OCI-LY1 (cell line): ENCODE measurements at regions not wholly inside any gene's neighbourhood (a gene's known extent, or its start where the extent isn't known, plus 50 kb on each side); places are given as distances from the start of the nearest gene placed in this dataset.

Source experiments
- H2AFZ ChIP-seq: fragments of 200-600 bp; sonication (generic), shearing (Covaris generic); 2 replicates; pipeline ENCODE4 v1.6.0; 2014; ENCODE audit warnings: antibody characterized with exemption, mild to moderate bottlenecking, low read length
- H3F3A ChIP-seq: fragments of 200-600 bp; sonication (generic), shearing (Covaris generic); 2 replicates; pipeline ENCODE4 v1.6.0; 2014; ENCODE audit warnings: mild to moderate bottlenecking, antibody characterized with exemption, low read length, moderate library complexity; ENCODE audit not compliant: insufficient read depth
- H3K27ac ChIP-seq: fragments of 200-600 bp; sonication (generic); 2 replicates; pipeline ENCODE4 v1.5.1; 2014; ENCODE audit warnings: low read length, mixed run types, mild to moderate bottlenecking, low read depth; ENCODE audit not compliant: poor library complexity, severe bottlenecking
- H3K27me3 ChIP-seq: fragments of 200-600 bp; sonication (generic); 2 replicates; pipeline ENCODE4 v1.6.0; 2014; ENCODE audit warnings: antibody characterized with exemption, mild to moderate bottlenecking, low read length, moderate library complexity; ENCODE audit not compliant: insufficient read depth
- H3K36me3 ChIP-seq: fragments of 200-600 bp; sonication (generic); 2 replicates; pipeline ENCODE4 v1.6.1; 2014; ENCODE audit warnings: mild to moderate bottlenecking, antibody characterized with exemption, low read length, moderate library complexity, mixed read lengths; ENCODE audit not compliant: insufficient read depth
- H3K4me1 ChIP-seq: fragments of 200-600 bp; sonication (generic); 2 replicates; pipeline ENCODE4 v1.5.1; 2014; ENCODE audit warnings: mild to moderate bottlenecking, low read length, moderate library complexity; ENCODE audit not compliant: insufficient read depth, severe bottlenecking
- H3K4me2 ChIP-seq: fragments of 200-600 bp; sonication (generic), shearing (Covaris generic); 2 replicates; pipeline ENCODE4 v1.6.1; 2014; ENCODE audit warnings: low read length
- H3K4me3 ChIP-seq: fragments of 200-600 bp; sonication (generic); 2 replicates; pipeline ENCODE4 v1.5.1; 2014; ENCODE audit warnings: low read length, low read depth, mild to moderate bottlenecking, mixed read lengths; ENCODE audit not compliant: poor library complexity, severe bottlenecking
- H3K79me2 ChIP-seq: fragments of 200-600 bp; shearing (Covaris generic); 2 replicates; pipeline ENCODE4 v1.6.1; 2016; ENCODE audit warnings: mixed run types, low read length, mixed read lengths; ENCODE audit not compliant: insufficient read depth
- H3K9ac ChIP-seq: fragments of 200-600 bp; sonication (generic), shearing (Covaris generic); 2 replicates; pipeline ENCODE4 v1.6.1; 2014; ENCODE audit warnings: mild to moderate bottlenecking, low read length, mixed read lengths
- H3K9me2 ChIP-seq: fragments of 200-600 bp; sonication (generic), shearing (Covaris generic); 2 replicates; pipeline ENCODE4 v1.6.1; 2014; ENCODE audit warnings: low read depth, mild to moderate bottlenecking, low read length, mixed read lengths
- H3K9me3 ChIP-seq: fragments of 200-600 bp; shearing (Covaris generic); 2 replicates; pipeline ENCODE4 v1.6.1; 2014; ENCODE audit warnings: low read length, mixed read lengths
- H4K20me1 ChIP-seq: fragments of 200-600 bp; sonication (generic), shearing (Covaris generic); 2 replicates; pipeline ENCODE4 v1.6.0; 2016; ENCODE audit warnings: mild to moderate bottlenecking, low read length; ENCODE audit not compliant: insufficient read depth
- EZH2 ChIP-seq: fragments of 200-600 bp; sonication (generic), shearing (Covaris generic); IDR thresholded peaks from 2 replicates; pipeline ENCODE4 v1.8.0; 2017; ENCODE audit warnings: borderline replicate concordance, mixed run types, mild to moderate bottlenecking, antibody characterized with exemption, low read length, moderate library complexity, mixed read lengths
- TF ChIP-seq, protein P1 (sequence below): fragments of 200-600 bp; sonication (generic), shearing (Covaris generic); IDR thresholded peaks from 2 replicates; pipeline ENCODE4 v1.5.1; 2017; ENCODE audit warnings: mild to moderate bottlenecking, antibody characterized with exemption, low read length, moderate library complexity, mixed read lengths

DNA sequence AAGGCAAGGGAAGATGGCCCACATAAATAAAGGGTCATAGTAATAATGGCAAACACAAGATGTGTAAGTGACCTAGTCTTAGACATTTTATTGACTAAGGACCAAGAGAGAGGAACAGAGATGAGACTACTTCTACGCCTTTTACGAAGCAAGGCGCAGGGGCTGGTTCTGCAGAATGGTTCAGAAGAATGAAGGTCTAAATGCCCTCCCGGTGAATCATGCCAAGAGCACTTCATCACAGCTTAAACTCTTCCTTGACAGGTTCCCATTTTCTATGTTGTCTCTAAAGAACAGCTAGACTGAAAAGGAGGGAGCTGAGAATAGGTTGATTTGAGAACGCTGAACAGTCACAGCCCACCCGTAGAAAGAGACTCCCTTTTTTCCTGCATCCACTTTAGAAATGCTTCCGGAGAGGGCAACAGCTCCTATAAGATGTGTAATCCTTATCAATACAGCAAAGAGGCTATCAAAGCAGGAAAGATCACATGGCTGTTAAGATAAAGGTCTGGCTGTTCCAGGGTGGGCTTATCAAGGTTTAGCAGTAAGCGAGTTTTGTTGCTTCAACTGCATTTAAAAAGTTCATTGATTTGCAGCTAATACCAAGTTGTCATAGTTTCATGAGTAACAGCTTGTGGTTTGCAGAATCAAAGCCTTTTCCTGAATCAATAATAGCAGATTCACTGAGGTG, 93.4 kb upstream of the AUTS2 start:
- peaks cover 10% of the 10 kb centered on the region; the same call in 1 of the 2 replicates for H3K9me3 ChIP-seq
- no peak overlapping the region for H3K4me3 ChIP-seq
- H3K36me3 ChIP-seq: no peaks in the 10 kb centered on the region; the same call in 1 of the 2 replicates
- no peaks in the 10 kb centered on the region for H4K20me1 ChIP-seq
- no peak overlapping the region for H2AFZ ChIP-seq
- H3K9ac ChIP-seq: no peak overlapping the region
- H3K27ac ChIP-seq: no peak overlapping the region
- no peak overlapping the region for H3K4me2 ChIP-seq
- peaks cover 24% of the 10 kb centered on the region for H3K4me1 ChIP-seq
- TF ChIP-seq, protein P1, sequence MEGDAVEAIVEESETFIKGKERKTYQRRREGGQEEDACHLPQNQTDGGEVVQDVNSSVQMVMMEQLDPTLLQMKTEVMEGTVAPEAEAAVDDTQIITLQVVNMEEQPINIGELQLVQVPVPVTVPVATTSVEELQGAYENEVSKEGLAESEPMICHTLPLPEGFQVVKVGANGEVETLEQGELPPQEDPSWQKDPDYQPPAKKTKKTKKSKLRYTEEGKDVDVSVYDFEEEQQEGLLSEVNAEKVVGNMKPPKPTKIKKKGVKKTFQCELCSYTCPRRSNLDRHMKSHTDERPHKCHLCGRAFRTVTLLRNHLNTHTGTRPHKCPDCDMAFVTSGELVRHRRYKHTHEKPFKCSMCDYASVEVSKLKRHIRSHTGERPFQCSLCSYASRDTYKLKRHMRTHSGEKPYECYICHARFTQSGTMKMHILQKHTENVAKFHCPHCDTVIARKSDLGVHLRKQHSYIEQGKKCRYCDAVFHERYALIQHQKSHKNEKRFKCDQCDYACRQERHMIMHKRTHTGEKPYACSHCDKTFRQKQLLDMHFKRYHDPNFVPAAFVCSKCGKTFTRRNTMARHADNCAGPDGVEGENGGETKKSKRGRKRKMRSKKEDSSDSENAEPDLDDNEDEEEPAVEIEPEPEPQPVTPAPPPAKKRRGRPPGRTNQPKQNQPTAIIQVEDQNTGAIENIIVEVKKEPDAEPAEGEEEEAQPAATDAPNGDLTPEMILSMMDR: no peak
- TF ChIP-seq EZH2: no peak
- H3K27me3 ChIP-seq: no peaks in the 10 kb centered on the region
- H3F3A ChIP-seq: no peaks in the 10 kb centered on the region
- H3K79me2 ChIP-seq: no peaks in the 10 kb centered on the region
- no peaks in the 10 kb centered on the region for H3K9me2 ChIP-seq

DNA sequence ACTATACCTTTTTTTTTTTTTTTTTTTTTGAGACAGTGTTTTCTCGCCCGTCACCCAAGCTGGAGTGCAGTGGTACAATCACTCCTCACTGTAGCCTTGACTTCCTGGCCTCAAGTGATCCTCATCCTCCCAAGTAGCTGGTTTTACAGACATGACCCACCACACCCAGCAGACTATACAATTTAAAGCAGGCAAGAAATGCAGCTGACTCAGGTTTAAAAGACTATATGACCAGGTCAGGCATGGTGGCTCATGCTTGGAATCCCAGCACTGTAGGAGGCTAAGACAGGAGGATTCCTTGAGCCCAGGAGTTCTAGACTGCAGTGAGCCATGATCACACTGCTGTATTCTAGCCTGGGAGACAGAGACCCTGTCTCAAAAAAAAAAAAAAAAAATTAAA, 89.5 kb upstream of the AUTS2 start:
- Histone ChIP-seq H3K4me2 (no peak overlapping the region), H3K27ac (no peak overlapping the region), H2AFZ (no peak overlapping the region), H3K79me2 (no peaks in the 10 kb centered on the region), H3K9me3 (no peaks in the 10 kb centered on the region), H3K36me3 (no peaks in the 10 kb centered on the region), H3K9ac (no peak overlapping the region), H3F3A (no peaks in the 10 kb centered on the region), H3K4me1 (peaks cover 7% of the 10 kb centered on the region), H3K27me3 (no peaks in the 10 kb centered on the region), H3K9me2 (no peaks in the 10 kb centered on the region), H4K20me1 (no peaks in the 10 kb centered on the region), H3K4me3 (no peak overlapping the region)
- TF ChIP-seq, protein P1: no peak
- no peak for TF ChIP-seq EZH2

DNA sequence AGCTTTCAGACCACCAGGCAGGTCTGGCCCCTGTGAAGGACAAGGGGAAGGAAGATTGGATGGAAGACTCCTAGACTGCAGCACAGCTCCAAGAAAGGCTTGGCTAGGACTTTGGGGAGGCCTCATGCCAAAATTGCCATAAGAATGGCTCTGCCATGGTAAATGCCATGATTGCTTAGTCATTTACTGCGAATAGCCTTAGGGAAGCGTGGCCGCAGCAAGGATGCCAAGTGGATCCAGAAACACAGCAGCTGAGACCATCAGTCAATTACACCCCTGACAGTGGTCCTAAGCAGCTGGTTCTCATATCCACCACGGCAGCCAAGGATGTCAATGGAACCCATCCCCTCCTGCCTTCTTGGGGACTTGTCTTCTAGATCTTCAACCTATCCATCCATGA, 88.2 kb upstream of the AUTS2 start:
- no peaks in the 10 kb centered on the region for H3F3A ChIP-seq
- no peaks in the 10 kb centered on the region for H3K79me2 ChIP-seq
- H3K4me2 ChIP-seq: no peak overlapping the region
- no peaks in the 10 kb centered on the region for H3K9me2 ChIP-seq
- H2AFZ ChIP-seq: no peak overlapping the region
- H4K20me1 ChIP-seq: no peaks in the 10 kb centered on the region
- no peaks in the 10 kb centered on the region for H3K9me3 ChIP-seq
- H3K9ac ChIP-seq: no peak overlapping the region
- H3K4me3 ChIP-seq: no peak overlapping the region
- peaks cover 7% of the 10 kb centered on the region for H3K4me1 ChIP-seq
- no peak overlapping the region for H3K27ac ChIP-seq
- no peaks in the 10 kb centered on the region for H3K27me3 ChIP-seq
- TF ChIP-seq, protein P1: no peak
- TF ChIP-seq EZH2: no peak
- H3K36me3 ChIP-seq: no peaks in the 10 kb centered on the region
